KBM-7 (cell line): ENCODE measurements at regions not wholly inside any gene's neighbourhood (a gene's known extent, or its start where the extent isn't known, plus 50 kb on each side); places are given as distances from the start of the nearest gene placed in this dataset.

Experiments used
- DNase-seq: peaks from one replicate; pipeline ENCODE4 v3.0.0-alpha.2; 2015
- in situ Hi-C: fragments of 300-500 bp; cut with MboI; formaldehyde crosslinking; loops from 2 replicates; pipeline ENCODE4 v1.14.3; 2020; ENCODE audit warnings: low sequenced_read_pairs, low pct_unique_long_range_greater_than_20kb, mixed read lengths

- no peak for DNase-seq
- in situ Hi-C loops, result no loop called here
Measured at GRCh38 chrX:69554321-69554947, 50.3 kb downstream of the NALF2 start.

- in situ Hi-C loops, result no loop called here
Measured at GRCh38 chrX:69555481-69556041, 51.4 kb downstream of the NALF2 start.

GRCh38 chrX:69556060-69557011, 52.2 kb downstream of the NALF2 start:
- peak; percentile 25 for DNase-seq
- in situ Hi-C loops, result no loop called here

More at GRCh38 chrX:69555481-69556041, 51.4 kb downstream of the NALF2 start:
- DNase-seq, result no peak

- in situ Hi-C loops, result no loop called here
- DNase-seq, result no peak
Measured at GRCh38 chrX:69562904-69563578, 52.9 kb upstream of the EDA start.

- DNase-seq, result no peak
- in situ Hi-C loops, result no loop called here
Measured at GRCh38 chrX:69564665-69565064, 51.2 kb upstream of the EDA start.

- in situ Hi-C loops, result no loop called here
- no peak for DNase-seq
Measured at GRCh38 chrX:69565247-69565815, 50.6 kb upstream of the EDA start.
